HK-2 (cell line): ENCODE measurements at regions not wholly inside any gene's neighbourhood (a gene's known extent, or its start where the extent isn't known, plus 50 kb on each side); places are given as distances from the start of the nearest gene placed in this dataset.
A peak's percentile ranks its signal among the peaks of the same experiment; 100 is the strongest.
"Not testable (repeated sequence)": the region's sequence is repeated elsewhere in the genome, so short reads cannot be mapped to it uniquely, and the experiment has no call there.

Source experiments
- DNase-seq: peaks from one replicate; pipeline ENCODE4 v3.0.0-alpha.2; 2018; ENCODE audit not compliant: unreplicated experiment

GRCh38 chr1:165147799-165148198 lies 208.7 kb downstream of the LMX1A start:
- no peak for DNase-seq

- peak; percentile 31 for DNase-seq
These were observed 211.6 kb downstream of the LMX1A start for GRCh38 chr1:165144757-165145397.

- DNase-seq, result peak; percentile 35
These were observed 213.0 kb downstream of the LMX1A start for GRCh38 chr1:165143437-165144065.

GRCh38 chr1:165138960-165139359 lies 217.6 kb downstream of the LMX1A start:
- DNase-seq, result no peak

GRCh38 chr1:165137551-165138316 lies 218.8 kb downstream of the LMX1A start:
- DNase-seq, result no peak

- no peak for DNase-seq
These were observed 222.1 kb downstream of the LMX1A start for GRCh38 chr1:165134431-165134830.

- DNase-seq, result peak; percentile 43
These were observed 226.8 kb downstream of the LMX1A start for GRCh38 chr1:165129568-165130164.

- no peak for DNase-seq
These were observed 231.7 kb downstream of the LMX1A start for GRCh38 chr1:165124772-165125171.

- no peak for DNase-seq
These were observed 237.4 kb downstream of the LMX1A start for GRCh38 chr1:165119086-165119485.

- DNase-seq, result no peak
These were observed 239.0 kb downstream of the LMX1A start for GRCh38 chr1:165117482-165117881.

- peak; percentile 42 for DNase-seq
These were observed 239.8 kb downstream of the LMX1A start for GRCh38 chr1:165116732-165117131.

GRCh38 chr1:165116171-165116570 lies 240.3 kb downstream of the LMX1A start:
- no peak for DNase-seq

GRCh38 chr1:165114889-165115285 lies 241.6 kb downstream of the LMX1A start:
- DNase-seq, result no peak

GRCh38 chr1:165114022-165114888 lies 242.3 kb downstream of the LMX1A start:
- DNase-seq, result peak; percentile 38

- no peak for DNase-seq
These were observed 244.3 kb downstream of the LMX1A start for GRCh38 chr1:165112260-165112659.

GRCh38 chr1:165109013-165109412 lies 247.5 kb downstream of the LMX1A start:
- no peak for DNase-seq

GRCh38 chr1:165092542-165093162 lies 263.9 kb downstream of the LMX1A start:
- not testable (repeated sequence) for DNase-seq

- DNase-seq, result no peak
These were observed 276.1 kb downstream of the LMX1A start for GRCh38 chr1:165080253-165080896.

- DNase-seq, result no peak
These were observed 278.1 kb downstream of the LMX1A start for GRCh38 chr1:165078391-165078790.

GRCh38 chr1:165075725-165076370 lies 280.7 kb downstream of the LMX1A start:
- DNase-seq, result no peak
